AG10803 (cell line): ENCODE measurements at regions not wholly inside any gene's neighbourhood (a gene's known extent, or its start where the extent isn't known, plus 50 kb on each side); places are given as distances from the start of the nearest gene placed in this dataset.

ENCODE experiments used
- DNase-seq: peaks from one replicate; pipeline ENCODE4 v3.0.0; 2010; ENCODE audit warnings: low read depth
- H3K4me3 ChIP-seq: 2 replicates; pipeline ENCODE4 v1.5.1; 2011; ENCODE audit warnings: mild to moderate bottlenecking, low read length, control low read depth
- CTCF ChIP-seq: conservative IDR thresholded peaks from 2 replicates; pipeline ENCODE4 v1.5.1; 2011; ENCODE audit warnings: mild to moderate bottlenecking, low read length, control low read depth, inconsistent platforms

DNA sequence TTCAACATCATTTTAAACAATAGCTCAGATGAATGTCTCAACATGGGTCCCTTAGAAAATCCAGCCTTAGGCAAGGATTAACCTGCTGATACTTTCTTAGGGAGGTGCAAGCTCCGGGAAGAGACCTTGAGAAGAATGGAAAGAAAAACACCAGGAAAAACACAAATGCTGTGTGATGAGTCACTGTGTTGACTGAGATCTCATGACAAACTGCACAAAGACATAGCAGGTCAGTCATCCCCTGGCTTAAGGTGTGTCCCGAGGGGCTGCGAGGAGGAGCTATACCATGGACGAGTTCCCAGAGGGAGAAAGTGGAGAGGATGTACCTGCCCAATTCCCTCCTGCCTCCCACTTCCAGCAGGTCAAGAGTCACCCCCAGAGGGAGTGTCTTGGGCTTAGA lies 98.0 kb downstream of the TEX36 start:
- TF ChIP-seq CTCF: no peak
- no peak for DNase-seq
- H3K4me3 ChIP-seq: no peak overlapping the region

GRCh38 chr10:125578658-125579315 lies 104.2 kb downstream of the TEX36 start:
- DNase-seq: no peak
- H3K4me3 ChIP-seq: no peak overlapping the region
- no peak for TF ChIP-seq CTCF

- TF ChIP-seq CTCF: no peak
- DNase-seq: no peak
- H3K4me3 ChIP-seq: no peak overlapping the region
Measured at GRCh38 chr10:125575843-125576242, 107.1 kb downstream of the TEX36 start.

GRCh38 chr10:125568156-125568555 lies 114.8 kb downstream of the TEX36 start:
- TF ChIP-seq CTCF: no peak
- no peak for DNase-seq
- no peak overlapping the region for H3K4me3 ChIP-seq

- H3K4me3 ChIP-seq: no peak overlapping the region
- no peak for DNase-seq
- TF ChIP-seq CTCF: no peak
Measured at GRCh38 chr10:125567529-125567928, 115.4 kb downstream of the TEX36 start.

GRCh38 chr10:125565046-125565445 lies 117.9 kb downstream of the TEX36 start:
- DNase-seq: peak; percentile 29
- TF ChIP-seq CTCF: no peak
- no peak overlapping the region for H3K4me3 ChIP-seq

- no peak overlapping the region for H3K4me3 ChIP-seq
- TF ChIP-seq CTCF: no peak
- DNase-seq: no peak
Measured at GRCh38 chr10:125564570-125564969, 118.4 kb downstream of the TEX36 start.
